H1 (cell line): ENCODE measurements at regions not wholly inside any gene's neighbourhood (a gene's known extent, or its start where the extent isn't known, plus 50 kb on each side); places are given as distances from the start of the nearest gene placed in this dataset.

Experiments
- NRF1 ChIP-seq: IDR thresholded peaks from 2 replicates; pipeline ENCODE4 v1.6.1; 2011; ENCODE audit warnings: mild to moderate bottlenecking, low read depth, low read length, improper control_type of control experiment
- TF ChIP-seq, protein P1 (sequence below): IDR thresholded peaks from 2 replicates; pipeline ENCODE4 v1.6.1; 2012; ENCODE audit warnings: low read length, inconsistent platforms

- TF ChIP-seq, protein P1, sequence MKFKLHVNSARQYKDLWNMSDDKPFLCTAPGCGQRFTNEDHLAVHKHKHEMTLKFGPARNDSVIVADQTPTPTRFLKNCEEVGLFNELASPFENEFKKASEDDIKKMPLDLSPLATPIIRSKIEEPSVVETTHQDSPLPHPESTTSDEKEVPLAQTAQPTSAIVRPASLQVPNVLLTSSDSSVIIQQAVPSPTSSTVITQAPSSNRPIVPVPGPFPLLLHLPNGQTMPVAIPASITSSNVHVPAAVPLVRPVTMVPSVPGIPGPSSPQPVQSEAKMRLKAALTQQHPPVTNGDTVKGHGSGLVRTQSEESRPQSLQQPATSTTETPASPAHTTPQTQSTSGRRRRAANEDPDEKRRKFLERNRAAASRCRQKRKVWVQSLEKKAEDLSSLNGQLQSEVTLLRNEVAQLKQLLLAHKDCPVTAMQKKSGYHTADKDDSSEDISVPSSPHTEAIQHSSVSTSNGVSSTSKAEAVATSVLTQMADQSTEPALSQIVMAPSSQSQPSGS, result no peak
- no peak for TF ChIP-seq NRF1
These were observed 373.0 kb upstream of the ESRRG start (continued) for GRCh38 chr1:217096200-217096599.
